ENCODE measurements at regions not wholly inside any gene's neighbourhood (a gene's known extent, or its start where the extent isn't known, plus 50 kb on each side); places are given as distances from the start of the nearest gene placed in this dataset.
"Not testable (repeated sequence)": the region's sequence is repeated elsewhere in the genome, so short reads cannot be mapped to it uniquely, and the experiment has no call there.

DNA sequence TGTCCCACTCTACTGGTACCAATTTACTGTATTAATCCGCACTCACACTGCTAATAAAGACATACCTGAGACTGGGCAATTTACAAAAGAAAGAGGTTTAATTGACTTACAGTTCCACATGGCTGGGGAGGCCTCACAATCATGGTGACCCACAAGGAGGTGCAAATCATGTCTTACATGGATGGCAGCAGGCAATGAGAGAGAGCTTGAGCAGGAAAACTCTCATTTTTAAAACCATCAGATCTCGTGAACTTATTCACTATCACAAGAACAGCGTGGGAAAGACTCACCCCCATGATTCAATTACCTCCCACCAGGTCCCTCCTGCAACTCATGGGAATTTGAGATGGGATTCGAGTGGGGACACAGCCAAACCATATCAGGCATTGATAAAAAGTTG lies 298.5 kb downstream of the DUSP6 start:
- not testable (repeated sequence) for DNase-seq

DNA sequence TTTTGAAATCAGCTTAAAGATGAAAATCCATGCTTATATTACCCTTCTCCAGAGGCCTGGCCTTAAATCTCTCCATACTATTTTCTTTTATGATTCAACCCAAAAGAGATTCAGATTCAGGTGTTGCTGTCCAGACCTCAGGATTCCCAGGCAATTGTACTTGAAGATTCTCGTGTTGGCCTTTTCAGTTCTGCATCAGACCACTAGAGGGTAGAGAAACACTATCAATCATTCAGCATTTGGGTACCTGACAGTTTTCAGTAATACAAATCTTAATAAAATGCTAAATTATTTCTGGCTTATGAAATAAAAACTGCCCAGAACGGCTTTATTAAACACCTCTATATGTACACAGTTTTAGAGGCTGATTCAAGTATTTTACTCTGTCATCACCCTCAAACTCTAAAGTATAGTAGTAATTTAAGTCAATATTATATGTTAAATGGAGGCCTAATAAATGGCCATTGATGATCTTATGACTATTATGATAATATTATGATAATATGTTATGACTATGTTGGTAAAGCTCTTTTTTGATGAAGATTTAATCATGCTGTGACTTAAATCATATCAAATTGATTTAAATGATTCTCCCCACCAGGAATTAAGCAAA lies 301.1 kb downstream of the DUSP6 start:
- no peak for DNase-seq

DNA sequence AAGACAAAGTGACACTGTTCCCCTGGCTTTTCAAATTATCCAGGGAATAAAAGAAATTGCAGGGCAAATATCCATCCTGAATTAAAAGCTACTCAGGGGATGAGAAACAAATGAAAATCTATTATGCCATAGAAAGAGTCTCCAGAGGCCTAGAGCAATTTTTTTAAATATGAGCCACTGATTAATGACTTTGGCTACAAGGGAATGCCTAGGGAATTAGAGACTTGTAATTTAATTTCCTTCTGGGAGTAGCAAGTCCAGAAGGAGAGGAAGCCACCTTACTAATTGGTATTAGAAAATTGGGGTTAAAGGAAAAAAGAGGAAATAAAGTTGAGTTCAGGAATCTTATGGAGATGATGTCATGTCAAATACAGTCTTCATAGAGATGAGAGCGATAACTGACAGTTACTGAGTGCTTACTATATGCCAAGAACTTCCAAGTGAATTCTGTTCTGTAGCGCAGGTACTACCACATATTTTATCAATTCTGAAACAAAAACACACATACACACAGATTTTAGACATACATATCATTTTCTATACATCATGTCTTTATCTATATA lies 304.4 kb downstream of the DUSP6 start:
- no peak for DNase-seq

DNA sequence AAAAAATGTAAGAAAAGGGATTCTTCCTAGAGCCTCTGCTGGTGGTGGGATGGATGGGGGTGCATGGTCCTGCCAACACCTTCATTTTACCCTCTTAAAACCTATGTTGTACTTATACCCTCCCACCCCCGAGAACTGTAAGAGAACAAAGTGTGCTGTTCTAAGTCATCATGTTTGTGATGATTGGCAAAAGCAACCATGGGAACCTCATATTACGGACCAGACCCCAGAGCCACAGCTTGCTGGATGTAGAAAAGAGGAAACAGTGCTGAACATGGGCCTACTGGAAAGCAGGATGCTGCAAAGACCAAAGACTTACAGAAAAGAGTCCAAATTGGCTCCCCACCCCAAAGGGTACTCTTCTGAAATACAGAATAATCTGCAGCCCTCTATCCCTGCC lies 311.2 kb downstream of the DUSP6 start:
- DNase-seq, result no peak

DNA sequence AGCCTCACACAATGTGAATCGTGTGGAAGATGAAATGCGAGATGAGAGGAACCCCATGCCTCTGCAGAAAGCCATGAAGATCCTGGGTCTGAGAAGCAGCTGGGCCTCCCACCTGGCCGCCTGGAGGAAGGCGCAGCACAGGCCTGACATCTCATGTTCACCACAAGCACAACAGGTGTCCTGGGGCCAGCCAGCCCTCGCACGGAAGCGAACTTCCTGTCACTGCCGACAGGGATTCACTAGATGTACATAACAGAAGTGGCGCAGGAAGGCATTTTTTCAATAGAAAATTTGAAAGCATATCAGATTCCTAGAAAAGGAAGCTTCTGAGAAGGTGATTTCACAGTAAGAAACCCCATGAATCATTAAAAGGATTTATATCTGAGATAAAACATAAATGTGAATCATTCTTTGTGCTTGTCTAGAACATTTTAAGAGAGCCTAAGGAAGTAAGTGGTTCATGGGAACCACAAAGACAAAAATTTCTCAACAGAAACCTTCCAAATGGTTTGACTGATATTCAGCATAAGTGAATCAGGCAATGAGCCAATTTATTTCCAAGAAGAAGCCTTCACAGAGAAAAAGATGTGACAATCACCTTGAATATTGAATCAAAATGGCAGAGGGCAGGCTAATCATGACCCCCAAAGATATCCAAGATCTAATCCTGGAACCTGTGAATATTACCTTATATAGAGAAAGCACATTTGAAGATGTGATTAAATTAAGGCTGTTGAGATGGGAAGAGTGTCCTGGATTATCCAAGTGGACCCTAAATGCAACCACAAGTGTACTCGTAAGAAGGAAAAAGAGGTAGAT lies 311.9 kb downstream of the DUSP6 start:
- no peak for DNase-seq

DNA sequence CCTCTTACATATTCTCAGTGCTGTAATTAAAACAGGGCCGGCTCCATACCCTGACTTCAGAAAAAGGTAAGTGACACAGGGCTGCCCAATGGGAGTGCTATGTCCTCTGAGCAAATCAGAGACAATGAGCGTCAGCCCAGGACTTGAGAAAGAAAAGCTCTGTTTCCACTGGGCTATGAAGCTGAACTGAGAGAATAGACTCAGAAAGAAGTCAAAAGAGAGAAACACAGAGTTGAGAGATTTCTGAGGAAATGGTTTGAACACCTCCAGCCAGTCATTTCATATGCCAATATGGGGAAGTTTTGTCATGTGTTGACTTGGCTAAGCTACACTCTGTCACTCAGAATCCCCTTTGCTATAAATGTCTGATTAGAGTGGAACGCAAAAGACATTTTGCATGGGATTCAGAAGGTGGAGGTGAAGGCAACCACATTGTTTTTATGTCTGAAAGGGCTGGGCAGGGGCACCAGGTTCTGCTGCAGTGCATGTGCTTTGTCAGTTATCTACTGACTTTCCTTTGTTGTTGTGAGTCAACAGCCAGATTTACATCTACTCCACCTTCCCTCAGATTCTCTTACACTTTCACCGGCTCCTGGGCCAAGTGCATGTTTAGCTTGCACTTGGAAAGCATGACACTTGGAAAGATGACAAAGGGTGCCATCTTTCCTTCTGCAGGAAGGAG lies 313.3 kb downstream of the DUSP6 start:
- no peak for DNase-seq

DNA sequence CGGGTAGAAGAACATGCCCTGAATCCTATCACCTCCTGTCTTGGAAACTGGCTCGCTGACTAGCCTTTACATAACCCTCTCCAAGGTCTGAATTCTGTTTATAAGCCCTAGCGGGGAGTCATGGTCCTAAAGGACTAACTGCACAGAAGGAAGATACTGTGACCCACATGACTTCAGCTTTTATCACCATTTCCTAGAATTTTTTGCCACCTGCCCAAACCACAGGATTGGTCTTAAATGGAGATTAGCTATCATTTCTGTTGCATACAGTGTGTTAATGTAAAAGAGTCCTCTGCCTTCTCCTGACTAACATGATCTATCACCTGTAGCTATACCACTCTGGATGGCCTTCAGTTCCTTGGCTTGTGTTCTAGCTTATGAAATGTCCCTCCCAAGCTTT lies 319.2 kb downstream of the DUSP6 start:
- no peak for DNase-seq

DNA sequence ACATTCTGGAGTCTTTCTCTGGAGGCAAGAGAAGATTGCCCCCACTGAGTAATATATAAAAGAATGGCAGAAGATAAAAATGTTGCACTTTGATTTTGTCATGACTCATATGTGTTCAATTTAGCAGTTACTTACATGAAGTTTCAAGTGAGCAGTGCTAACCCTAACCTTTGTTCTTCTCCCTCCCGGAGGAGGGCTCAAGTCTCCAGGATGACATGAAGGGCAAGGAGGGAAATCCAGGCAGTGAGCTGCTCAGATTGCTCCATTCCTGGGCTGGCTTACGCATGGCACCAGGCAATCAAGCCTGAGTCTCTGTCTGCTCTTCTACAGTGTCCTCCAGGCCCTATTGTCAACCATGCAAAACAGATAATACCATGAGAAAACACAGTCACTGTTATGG lies 322.3 kb downstream of the DUSP6 start:
- no peak for DNase-seq

DNA sequence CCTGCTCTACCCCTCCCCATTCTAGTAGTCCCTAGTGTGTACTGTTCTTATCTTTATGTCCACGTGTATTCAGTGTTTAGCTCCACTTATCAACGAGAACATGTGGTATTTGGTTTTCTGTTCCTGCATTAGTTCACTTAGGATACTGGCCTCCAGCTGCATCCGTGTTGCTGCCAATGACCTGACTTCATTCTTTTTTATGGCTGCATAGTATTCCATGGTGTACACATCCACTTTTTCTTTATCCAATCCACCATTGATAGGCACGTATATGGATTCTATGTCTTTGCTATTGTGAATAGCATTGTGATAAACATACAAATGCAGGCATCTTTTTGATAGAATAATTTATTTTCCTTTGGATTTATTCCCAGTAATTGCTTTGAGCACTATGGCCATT lies 327.7 kb downstream of the DUSP6 start:
- DNase-seq, result no peak

DNA sequence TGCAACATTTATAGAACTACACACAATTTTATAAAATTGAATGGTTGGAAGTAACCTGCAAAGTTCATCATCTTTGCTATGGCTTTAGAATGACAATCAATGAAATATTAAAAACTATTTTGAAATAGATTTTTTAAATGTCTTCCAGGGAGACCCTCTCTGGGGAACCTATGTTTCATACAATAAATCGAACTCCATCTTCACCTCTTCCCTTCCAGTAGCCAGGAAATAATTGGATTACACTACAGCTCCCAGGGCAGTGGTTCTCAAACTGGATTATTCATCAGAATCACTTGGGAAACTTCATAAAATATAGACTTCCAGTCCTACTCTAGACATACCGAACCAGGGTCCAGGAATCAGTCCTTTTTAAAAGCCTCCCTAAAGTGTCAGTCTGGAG lies 328.4 kb downstream of the DUSP6 start:
- DNase-seq, result no peak

DNA sequence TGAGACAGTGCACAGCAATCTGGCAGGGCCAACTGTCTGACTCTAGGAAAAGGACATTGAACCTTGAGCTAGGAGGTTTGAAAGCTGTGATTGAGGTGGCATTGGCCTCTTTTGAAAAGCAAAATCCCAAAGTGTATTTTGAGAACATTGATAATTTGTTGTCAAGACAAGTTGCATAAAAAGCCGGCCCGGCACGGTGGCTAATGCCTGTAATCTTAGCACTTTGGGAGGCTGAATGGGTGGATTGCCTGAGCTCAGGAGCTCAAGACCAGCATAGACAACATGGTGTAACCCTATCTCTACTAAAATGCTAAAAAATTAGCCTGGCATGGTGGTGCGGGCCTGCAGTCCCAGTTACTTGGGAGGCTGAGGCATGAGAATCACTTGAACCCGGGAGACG lies 331.6 kb downstream of the DUSP6 start:
- DNase-seq, result no peak

DNA sequence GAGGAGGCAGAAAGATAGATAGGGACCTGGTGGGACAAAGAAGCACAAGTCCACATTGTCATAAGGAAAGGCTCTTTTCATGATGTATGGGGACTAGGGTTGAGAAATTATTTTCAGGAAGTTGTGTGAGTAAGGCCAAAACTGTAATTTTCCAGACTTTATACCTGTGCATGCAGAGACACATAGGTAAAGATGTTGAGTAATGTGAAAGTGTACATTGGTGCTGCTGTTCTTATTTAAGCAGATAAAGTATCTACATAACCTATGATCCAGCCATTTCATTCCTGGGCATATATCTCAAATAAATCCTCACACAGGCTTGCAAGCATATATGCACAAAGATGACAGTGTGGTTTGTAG lies 332.2 kb downstream of the DUSP6 start:
- no peak for DNase-seq

DNA sequence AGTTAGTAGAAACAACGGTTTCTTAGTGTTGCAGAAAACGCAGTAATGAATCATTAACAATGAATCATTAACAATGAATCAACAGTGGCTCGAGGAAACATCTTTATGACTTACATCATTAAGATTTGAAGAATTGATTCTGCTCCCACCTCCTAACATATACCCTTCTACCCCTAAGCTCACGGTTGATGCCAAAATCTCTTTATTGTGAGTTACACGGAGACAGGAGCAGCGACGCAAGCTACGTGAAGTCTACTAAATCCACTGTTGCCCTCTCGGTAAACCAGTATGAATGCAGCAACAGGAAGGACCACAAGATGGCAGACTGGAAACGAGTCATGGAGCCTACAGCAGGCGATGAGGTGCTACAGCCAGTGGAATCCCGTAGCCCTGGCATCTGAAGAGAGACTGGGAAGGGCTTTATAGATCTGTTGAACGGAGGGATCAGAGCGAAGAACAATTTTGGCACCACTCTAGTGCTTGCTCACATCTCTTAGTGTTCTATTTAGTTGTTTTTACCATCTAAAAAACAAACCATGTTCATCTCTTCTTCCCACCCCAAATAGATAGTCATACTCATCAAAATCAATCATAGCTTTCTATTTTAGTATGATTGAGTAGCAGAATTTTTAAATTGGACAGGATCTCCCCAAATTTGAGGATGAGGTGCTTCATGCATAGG lies 332.7 kb downstream of the DUSP6 start:
- DNase-seq, result no peak

DNA sequence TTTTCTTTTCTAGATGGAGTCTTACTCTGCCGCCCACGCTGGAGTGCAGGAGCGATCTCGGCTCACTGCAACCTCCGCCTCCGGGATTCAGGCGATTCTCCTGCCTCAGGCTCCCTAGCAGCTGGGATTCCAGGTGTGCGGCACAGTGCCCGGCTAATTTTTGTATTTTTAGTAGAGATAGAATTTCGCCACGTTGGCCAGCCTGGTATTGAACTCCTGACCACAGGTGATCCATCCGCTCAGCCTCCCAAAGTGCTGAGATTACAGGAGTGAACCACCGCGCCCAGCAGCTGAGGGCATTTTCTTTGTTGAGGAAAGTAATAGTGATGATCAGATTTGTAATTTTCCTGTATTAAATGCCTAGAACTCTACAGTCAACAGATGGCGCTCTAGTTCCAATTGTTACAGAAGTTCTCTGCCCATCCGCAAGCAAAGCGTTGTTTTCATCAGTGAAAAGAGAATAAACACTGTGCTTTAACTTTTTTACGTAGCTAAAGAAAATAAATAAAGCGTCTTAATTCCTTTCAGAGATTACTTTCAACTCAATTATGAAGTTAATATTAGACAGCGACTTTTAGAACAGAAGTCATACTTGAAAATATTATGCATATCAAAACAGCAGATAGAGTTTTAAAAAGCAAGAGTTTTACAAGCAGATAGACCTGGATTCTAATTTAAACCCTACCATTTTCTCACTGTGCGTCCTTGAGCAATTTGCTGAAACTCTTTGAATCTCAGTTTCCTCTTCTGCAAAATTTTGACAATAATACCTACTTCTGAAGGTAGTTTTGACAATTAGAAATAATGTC lies 335.1 kb downstream of the DUSP6 start:
- DNase-seq, result no peak

DNA sequence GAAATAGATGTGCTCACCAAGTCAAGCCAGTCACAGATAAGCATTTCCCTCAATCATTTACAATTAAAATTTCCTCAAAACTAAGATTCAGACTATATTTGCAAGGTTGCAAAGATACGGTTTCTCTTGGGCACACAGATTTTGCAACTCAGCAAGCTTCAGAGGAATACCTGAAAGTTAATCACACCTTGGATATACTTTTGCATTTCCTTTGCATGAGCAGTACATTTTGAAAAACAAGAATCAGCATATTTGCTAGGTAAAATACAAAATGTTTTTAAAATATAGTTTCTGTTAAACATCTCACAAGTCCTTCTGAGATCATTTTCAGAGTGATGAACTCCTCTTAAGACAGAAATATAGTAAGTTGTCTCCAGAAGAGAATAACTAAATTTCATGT lies 336.9 kb downstream of the DUSP6 start:
- DNase-seq, result no peak

DNA sequence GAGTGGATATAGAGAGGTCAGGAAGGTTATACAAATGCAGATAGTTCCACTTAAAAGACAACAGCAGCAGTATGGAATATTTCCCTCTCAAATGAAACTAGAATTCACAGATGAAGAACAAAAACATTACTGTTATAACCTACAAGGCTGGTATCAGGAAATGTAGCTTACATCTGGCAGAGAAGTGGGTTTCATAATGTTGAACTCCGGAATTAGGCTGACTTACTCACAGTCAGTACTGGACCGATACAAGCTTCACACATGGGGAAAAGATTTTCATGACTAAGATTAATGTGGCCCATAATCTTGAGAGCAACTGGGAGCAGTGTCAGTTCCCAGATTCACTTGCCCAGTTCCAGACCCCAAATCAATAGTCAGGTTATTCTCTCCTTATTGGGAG lies 353.9 kb downstream of the DUSP6 start:
- DNase-seq, result no peak

DNA sequence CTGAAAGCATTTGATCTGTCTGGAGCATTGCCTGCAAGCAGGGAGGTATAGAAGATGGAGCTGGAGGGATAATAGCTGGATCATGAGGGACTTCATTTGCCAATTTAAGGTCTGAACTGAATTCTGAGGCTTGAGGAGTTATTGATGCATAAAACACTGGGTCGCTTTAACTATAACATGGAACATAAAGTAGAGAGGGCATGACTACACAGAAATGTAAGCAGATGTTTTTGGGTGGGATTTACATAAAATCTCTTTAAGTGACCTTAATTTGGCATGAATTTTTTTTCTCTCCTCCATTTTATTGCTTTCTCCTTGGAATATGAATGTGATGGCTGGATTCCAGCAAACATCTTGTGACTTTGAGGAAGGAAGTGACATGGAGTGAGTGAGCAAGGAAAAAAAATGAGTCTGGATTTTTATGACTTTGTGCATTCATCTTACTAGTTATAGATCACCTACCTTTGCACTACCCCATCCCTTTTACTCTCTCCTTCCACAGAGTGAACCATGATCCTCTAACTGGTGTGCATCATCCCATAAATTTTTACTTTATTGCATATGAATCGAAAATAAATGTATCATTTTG lies 356.0 kb downstream of the DUSP6 start:
- DNase-seq, result no peak

DNA sequence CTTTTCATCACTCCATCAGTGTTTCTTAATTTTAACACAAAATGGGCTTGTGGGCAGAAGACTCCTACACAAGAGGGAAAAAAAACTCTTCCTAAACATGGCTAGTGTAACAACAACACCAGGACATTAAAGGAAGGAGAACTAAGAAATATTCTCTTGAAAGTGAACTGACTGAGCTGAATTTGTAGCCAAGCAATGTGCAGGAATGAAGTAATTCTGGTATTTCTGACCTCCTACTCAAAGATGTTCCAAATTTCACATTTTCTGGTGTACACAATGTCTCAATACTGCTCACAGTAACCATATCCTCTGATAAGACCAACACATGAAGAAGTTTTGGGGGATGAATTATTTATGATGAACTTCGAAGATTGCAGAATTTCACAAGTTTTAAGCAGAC lies 357.3 kb downstream of the DUSP6 start:
- DNase-seq, result no peak

DNA sequence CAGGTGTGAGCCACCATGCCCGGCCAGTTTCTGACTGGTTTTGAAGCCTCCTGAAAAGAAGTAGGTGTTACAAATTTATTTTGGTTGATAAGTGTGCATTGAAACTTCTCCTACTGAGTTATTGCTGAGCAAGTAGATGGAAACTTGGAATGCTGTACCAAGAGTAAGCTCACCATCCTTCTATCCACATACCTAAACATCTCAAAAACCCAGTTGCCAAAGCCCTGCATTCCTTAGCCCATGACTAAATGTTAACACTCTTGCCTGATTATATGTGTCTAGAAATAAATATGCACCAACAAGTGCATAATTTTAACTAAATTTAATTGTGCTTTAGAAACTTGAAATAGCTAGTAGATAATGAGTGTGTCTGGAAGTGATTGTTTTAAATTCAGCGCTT lies 357.8 kb downstream of the DUSP6 start:
- no peak for DNase-seq

DNA sequence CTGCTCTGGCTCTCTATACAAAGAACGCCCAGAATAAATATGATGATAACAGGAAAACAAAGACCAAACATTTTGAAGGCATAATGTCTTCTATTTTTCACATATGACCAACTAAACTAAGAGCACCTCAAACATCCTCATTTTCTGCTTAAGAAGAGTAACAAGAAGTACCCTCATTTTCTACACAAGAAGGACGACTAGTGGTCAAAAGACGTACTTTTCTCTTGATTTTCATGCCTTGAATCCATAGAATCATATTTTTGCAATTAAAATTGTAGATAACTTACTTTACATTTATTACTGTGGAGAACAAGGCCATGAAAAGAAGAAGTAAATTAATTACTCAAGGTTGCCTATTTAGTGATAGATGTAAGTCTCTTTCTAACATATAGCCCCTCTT lies 358.6 kb downstream of the DUSP6 start:
- DNase-seq, result no peak

DNA sequence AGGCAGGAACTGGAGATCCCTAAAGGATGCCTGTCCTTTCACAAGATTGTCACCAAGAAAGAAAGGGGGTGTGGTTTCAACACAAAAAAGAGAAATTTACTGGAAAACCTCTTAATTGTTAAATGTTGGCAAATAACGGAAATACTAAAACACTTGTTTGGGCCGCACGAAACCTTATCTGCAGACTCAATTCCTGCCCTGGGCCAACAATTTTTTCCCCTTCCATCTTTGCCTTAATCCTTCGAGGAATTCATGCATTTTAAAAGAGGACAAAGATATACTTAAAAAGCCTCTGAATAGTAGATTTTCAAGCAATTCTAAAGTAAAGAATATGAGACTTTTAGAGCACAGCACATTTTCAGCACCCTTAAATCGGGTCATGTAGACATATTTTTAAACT lies 366.2 kb downstream of the DUSP6 start:
- DNase-seq, result no peak

DNA sequence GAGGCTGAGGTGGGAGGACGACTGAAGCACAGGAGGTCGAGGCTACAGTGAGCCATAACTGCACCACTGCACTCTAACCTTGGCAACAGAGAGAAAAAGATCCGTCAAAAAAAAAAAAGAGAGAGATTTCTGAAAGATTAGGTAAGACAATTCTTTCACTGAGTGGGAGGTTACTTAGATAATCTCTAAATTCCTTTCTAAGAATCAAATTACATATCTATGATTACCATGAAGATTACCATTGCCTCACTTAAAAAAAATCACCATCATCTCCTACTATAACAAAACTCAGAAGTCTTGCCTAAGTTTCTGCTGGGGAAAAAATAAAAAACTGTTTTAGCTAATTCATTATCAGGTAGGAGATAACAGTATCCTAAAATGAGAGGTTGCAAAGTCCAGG lies 366.7 kb downstream of the DUSP6 start:
- DNase-seq, result no peak
